Muscle layer of duodenum (tissue), 2 donors: ENCODE measurements at regions not wholly inside any gene's neighbourhood (a gene's known extent, or its start where the extent isn't known, plus 50 kb on each side); places are given as distances from the start of the nearest gene placed in this dataset.

Experiments used
- H3K27ac ChIP-seq: one replicate; pipeline ENCODE4 v1.7.0; 2013; ENCODE audit warnings: mild to moderate bottlenecking, low read length
- H3K27me3 ChIP-seq: one replicate; pipeline ENCODE4 v1.7.0; 2013; ENCODE audit warnings: low read depth, mild to moderate bottlenecking, control low read depth, low read length
- H3K36me3 ChIP-seq, 2 donors: one replicate each; pipeline ENCODE4 v1.7.0; 2013; ENCODE audit warnings: low read length in 2 of 2, control low read depth in 1 of 2, mild to moderate bottlenecking in 1 of 2; ENCODE audit not compliant: insufficient read depth in 2 of 2, control insufficient read depth in 1 of 2
- H3K4me1 ChIP-seq, 2 donors: one replicate each; pipeline ENCODE4 v1.7.0; 2013; ENCODE audit warnings: low read length in 2 of 2, mild to moderate bottlenecking in 2 of 2, control low read depth in 1 of 2, moderate library complexity in 1 of 2; ENCODE audit not compliant: insufficient read depth in 2 of 2, control insufficient read depth in 1 of 2
- H3K4me3 ChIP-seq, 2 donors: one replicate each; pipeline ENCODE4 v1.7.0; 2013; ENCODE audit warnings: low read length in 2 of 2, low read depth in 1 of 2, mild to moderate bottlenecking in 1 of 2
- H3K9me3 ChIP-seq, 2 donors: one replicate each; pipeline ENCODE4 v1.7.0; 2013; ENCODE audit warnings: low read length in 2 of 2, control low read depth in 1 of 2, mild to moderate bottlenecking in 1 of 2; ENCODE audit not compliant: control insufficient read depth in 1 of 2
- donor health status: healthy.

DNA sequence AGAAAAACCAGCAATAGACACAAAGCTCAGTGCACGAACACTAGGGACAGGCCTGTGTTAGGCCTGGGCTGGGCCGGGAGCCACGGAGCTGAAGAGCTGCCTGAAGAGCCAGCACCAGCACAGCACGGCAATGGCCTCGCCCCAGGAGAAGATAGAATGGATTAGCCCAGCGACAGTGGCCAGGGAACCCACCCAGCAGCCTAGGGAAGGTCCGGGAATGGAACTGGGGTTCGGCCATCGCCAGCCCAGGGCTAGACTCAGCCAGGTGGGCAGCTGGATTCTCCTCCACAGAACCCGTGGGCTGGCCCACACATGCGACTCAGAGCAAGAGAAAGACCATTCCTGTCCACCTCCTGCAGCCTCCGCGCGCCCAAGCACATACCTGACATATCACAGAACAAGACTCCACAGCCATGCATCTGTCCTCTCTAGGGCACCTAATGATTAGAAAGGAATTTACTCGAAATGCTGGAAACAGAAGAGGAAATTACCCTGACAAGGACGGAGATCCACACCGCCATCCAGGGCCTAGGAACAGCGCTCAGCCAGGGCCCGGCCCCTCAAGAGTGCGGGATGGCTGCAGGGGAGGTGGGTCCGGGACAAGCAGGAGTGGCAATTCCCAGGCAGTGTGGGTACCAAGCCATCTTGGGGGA is 82.8 kb downstream of the TMEM18 start:
- no peak overlapping the region for H3K4me3 ChIP-seq
- H3K4me1 ChIP-seq, result no peaks in the 10 kb centered on the region
- no peaks in the 10 kb centered on the region for H3K36me3 ChIP-seq

GRCh38 chr2:593356-594026 is 83.7 kb downstream of the TMEM18 start:
- Histone ChIP-seq H3K27ac (no peak overlapping the region), H3K9me3 (no peaks in the 10 kb centered on the region), H3K27me3 (no peaks in the 10 kb centered on the region), H3K4me1 (no peaks in the 10 kb centered on the region), H3K4me3 (no peak overlapping the region), H3K36me3 (no peaks in the 10 kb centered on the region)

More for the DNA sequence above, 82.8 kb downstream of the TMEM18 start:
- Histone ChIP-seq H3K9me3 (no peaks in the 10 kb centered on the region), H3K27ac (no peak overlapping the region), H3K27me3 (no peaks in the 10 kb centered on the region)

DNA sequence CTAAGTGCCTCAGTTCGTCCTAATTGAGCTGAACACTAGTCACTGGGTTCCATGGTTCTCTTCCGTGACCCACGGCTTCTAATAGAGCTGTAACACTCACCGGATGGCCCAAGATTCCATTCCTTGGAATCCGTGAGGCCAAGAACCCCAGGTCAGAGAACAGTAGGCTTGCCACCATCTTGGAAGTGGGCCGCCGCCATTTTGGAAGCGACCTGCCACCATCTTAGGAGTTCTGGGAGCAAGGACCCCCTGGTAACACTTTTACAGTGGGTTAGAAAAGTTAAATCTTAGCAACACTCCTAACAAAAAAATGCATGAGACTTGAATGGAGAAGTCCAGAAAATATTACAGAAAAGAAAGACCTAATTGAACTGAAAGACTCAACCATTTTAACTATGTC is 84.5 kb downstream of the TMEM18 start:
- Histone ChIP-seq H3K4me1 (no peaks in the 10 kb centered on the region), H3K9me3 (no peaks in the 10 kb centered on the region), H3K4me3 (no peak overlapping the region), H3K36me3 (no peaks in the 10 kb centered on the region), H3K27me3 (no peaks in the 10 kb centered on the region), H3K27ac (no peak overlapping the region)

DNA sequence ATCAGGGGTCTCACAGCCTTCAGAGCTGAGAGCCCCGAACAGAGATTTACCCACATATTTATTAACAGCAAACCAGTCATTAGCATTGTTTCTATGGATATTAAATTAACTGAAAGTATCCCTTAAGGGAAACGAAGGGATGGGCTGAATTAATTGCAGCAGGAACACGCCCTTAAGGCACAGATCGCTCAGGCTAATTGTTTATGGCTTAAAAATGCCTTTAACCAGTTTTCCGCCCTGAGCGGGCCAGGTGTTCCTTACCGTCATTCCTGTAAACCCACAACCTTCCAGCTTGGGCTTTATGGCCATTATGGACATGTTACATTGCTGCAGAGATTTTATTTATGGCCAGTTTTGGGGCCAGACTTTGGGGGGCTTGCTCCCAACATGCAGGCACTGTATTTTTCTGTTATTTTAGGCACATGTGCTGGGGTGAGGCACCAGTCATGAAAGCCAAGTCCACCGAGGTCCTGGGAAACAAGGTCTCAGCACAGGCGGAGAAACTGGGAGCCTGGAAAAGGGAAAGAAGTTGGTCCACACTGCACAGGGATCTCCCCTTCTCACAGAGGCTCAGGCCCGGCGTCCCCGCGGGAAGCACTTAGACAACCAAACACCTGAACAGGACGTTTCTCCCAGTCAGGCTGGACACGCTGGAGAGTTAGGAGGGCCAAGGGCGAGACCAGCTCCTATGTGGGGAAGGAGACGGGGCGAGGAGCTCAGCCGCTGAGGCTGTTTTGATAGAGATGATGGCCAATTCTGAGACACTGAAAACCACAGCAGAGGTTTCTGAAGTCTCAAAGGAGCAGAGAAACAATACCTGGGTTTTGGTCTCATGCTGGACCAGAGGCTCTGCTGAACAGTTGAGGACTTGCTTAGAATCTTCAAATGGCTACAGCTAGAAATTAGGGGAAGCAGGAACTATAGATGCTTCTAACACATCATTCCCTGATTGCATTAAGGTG is 86.7 kb downstream of the TMEM18 start:
- H3K27ac ChIP-seq, result no peak overlapping the region
- H3K4me3 ChIP-seq, result no peak overlapping the region
- H3K36me3 ChIP-seq, result no peaks in the 10 kb centered on the region
- no peaks in the 10 kb centered on the region for H3K9me3 ChIP-seq
- H3K27me3 ChIP-seq, result no peaks in the 10 kb centered on the region
- H3K4me1 ChIP-seq, result peaks cover 0 to 8% of the 10 kb centered on the region in 2 donors

GRCh38 chr2:589281-590130 is 87.7 kb downstream of the TMEM18 start:
- Histone ChIP-seq H3K27me3 (no peaks in the 10 kb centered on the region), H3K9me3 (no peaks in the 10 kb centered on the region), H3K27ac (no peak overlapping the region), H3K4me3 (no peak overlapping the region), H3K36me3 (no peaks in the 10 kb centered on the region), H3K4me1 (peaks cover 0 to 8% of the 10 kb centered on the region in 2 donors)

GRCh38 chr2:588074-588645 is 89.0 kb downstream of the TMEM18 start:
- Histone ChIP-seq H3K27ac (no peak overlapping the region), H3K4me1 (peaks cover 0 to 8% of the 10 kb centered on the region in 2 donors), H3K27me3 (no peaks in the 10 kb centered on the region), H3K4me3 (no peak overlapping the region), H3K36me3 (no peaks in the 10 kb centered on the region), H3K9me3 (no peaks in the 10 kb centered on the region)

DNA sequence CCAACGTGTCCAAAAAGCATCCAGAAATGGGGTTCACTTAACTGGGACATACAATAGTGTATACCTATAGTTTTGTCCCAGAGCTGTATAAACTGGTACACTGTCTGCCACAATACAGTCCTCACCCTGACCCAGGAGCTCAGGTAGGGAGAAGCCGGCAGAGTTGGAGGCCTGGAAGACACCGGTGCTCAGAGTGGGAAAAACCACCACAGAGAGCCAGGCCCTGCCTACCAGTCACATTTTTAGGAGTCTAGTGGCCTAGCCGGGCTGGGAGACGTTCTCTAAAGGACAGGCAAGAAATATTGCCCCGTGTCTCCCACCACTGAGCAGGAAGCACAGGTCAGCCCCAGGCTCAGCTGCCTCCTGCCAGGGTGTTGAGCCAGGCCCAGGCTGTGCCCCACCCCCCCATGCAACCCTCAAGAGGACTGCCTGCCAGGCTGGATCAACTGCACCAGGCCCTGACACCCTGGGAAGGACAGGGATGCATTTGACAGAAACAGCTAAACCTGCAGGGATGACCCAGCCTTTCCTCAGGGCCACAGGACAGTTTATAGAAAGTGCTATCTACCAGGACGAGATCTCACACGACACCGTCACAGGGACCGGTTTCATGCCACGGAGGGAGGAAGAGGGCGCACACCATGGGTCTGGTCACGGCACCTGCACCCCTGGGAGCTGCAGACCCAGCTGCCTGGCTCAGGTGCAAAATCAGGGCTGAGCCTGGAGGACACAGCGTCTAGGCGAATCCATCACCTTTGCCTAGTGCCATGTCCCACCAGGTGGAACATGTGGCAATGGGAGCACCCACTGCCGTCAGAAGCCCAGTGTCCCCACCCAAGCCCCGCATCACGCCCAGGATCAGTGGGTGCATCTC is 89.9 kb downstream of the TMEM18 start:
- Histone ChIP-seq H3K27ac (no peak overlapping the region), H3K36me3 (no peaks in the 10 kb centered on the region)

GRCh38 chr2:586641-587076 is 90.5 kb downstream of the TMEM18 start:
- H3K27ac ChIP-seq, result no peak overlapping the region
- no peaks in the 10 kb centered on the region for H3K36me3 ChIP-seq
- H3K4me1 ChIP-seq, result peaks cover 0 to 8% of the 10 kb centered on the region in 2 donors
- no peaks in the 10 kb centered on the region for H3K9me3 ChIP-seq
- no peaks in the 10 kb centered on the region for H3K27me3 ChIP-seq
- H3K4me3 ChIP-seq, result no peak overlapping the region

More for the DNA sequence above, 89.9 kb downstream of the TMEM18 start:
- Histone ChIP-seq H3K9me3 (no peaks in the 10 kb centered on the region), H3K4me3 (no peak overlapping the region), H3K27me3 (no peaks in the 10 kb centered on the region), H3K4me1 (peaks cover 0 to 8% of the 10 kb centered on the region in 2 donors)

DNA sequence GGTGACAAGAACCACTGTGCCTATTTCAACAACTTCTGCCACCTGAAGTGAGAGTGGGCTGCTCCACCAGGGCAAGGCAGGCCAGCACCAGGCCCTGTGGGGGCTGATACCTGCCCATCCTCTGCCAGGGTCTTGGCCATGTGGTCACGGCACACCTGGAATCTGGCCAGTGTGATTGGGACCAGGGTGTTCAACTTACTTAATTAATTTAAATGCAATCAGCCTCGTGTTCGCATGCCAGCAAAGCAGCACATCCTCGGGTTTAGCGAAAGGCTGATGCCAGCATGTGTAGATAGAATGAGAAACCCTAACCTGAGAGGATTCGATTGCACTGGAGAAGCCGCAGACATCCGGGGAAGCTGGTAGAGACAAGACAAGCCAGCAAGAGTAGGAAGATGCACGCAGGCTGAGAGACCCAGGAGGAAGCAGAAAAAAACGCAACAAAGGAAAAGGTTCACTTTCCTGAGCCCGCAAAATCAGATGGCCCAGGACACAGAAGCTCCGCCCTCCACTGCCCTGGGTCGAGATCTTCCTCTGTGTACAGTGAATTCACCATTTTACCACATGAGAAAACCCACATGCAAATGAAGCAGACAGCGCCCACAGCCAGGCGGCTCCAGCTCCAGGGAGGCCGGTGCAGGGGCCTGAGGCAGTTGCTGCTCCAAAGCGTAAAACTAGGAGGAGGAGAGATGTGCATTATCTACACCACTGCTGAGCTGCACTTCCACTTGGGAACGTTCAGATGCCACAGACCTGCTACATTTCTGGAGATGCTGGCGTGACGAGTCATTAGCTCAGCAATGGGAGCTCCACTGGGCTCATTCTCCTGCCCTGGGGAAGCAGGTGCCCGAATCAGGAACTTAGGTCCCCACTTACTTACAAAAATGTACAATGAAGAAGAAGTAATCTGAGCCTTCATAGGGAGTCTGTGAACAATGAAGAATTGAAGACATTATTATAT is 92.1 kb downstream of the TMEM18 start:
- no peaks in the 10 kb centered on the region for H3K27me3 ChIP-seq
- H3K4me1 ChIP-seq, result peaks cover 0 to 8% of the 10 kb centered on the region in 2 donors
- no peak overlapping the region for H3K4me3 ChIP-seq
- no peak overlapping the region for H3K27ac ChIP-seq
- no peaks in the 10 kb centered on the region for H3K9me3 ChIP-seq
- H3K36me3 ChIP-seq, result no peaks in the 10 kb centered on the region
